ENCODE measurements at regions not wholly inside any gene's neighbourhood (a gene's known extent, or its start where the extent isn't known, plus 50 kb on each side); places are given as distances from the start of the nearest gene placed in this dataset.

DNA sequence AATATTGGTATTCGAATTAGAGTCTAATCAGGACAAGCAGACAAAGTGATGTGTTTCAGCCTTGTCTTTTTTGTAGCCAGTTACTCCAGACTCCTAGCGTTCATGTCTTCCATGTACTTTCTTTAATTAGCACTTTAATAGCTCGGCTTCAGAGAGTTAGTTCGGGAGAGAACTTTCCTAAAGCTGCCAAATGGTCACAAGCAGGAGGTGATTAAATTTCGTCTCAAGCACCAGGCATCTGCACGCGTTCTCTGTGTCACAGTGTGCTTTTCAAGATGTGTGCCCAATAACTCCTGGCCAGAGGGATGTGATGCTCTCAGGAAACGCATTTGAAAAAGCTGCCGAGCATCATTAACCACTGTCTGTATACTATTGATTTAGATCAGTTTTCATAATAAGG lies 790.8 kb downstream of the SOCS6 start:
- H4K20me1 ChIP-seq (ENCODE audit: insufficient read depth), result no peaks in the 10 kb centered on the region
- H3K27ac ChIP-seq (ENCODE audit: low read depth, low read length), result no peak overlapping the region
- H3K27me3 ChIP-seq (ENCODE audit: insufficient read depth, low read length), result no peaks in the 10 kb centered on the region
- H3K4me3 ChIP-seq (replicated peaks in 1 of 2; ENCODE audit: low read depth in 1 of 2, low read length in 2 of 2), result no peak overlapping the region
- H3K9me2 ChIP-seq (ENCODE audit: insufficient read depth), result no peaks in the 10 kb centered on the region
- ChIA-PET CTCF (no interaction called here), POLR2A (no interaction called here), RAD21 (ENCODE audit: low non-redundant PET in 1 of 2, low total read pairs in 2 of 2, uncharacterized antibody in 2 of 2, unreplicated experiment in 2 of 2) (no interaction called here)
- intact Hi-C loops (cut with micrococcal nuclease), result no loop called here
- no peak for ATAC-seq
- H3K36me3 ChIP-seq (ENCODE audit: control insufficient read depth in 1 of 2, insufficient read depth in 2 of 2, low read length in 2 of 2), result no peaks in the 10 kb centered on the region
- DNase-seq (ENCODE audit: low read depth, low spot score), result no peak
- H3K4me1 ChIP-seq (ENCODE audit: control insufficient read depth in 1 of 2, insufficient read depth in 2 of 2, low read length in 2 of 2), result no peaks in the 10 kb centered on the region
- no peak overlapping the region for H2AFZ ChIP-seq (ENCODE audit: low read depth, low read length, poor library complexity, severe bottlenecking)
- no peaks in the 10 kb centered on the region for H3K79me2 ChIP-seq (ENCODE audit: insufficient read depth, low read length)
- BruUV-seq (replicated peaks), result no TSS peak
- peaks cover 6 to 15% of the 10 kb centered on the region in 2 experiments; a peak in 3 of 4 replicates for H3K9me3 ChIP-seq (ENCODE audit: control insufficient read depth in 1 of 2, insufficient read depth in 1 of 2, low read depth in 1 of 2, low read length in 2 of 2)
- H3K9ac ChIP-seq (ENCODE audit: low read length), result no peak overlapping the region
- no peak overlapping the region for H3K4me2 ChIP-seq (ENCODE audit: low read length)
- no peak for TF ChIP-seq JUND (IDR thresholded peaks at IDR 0.05)
- TF ChIP-seq EGR1 (IDR thresholded peaks at IDR 0.05; ENCODE audit: low read depth), result no peak
- TF ChIP-seq SRF (IDR thresholded peaks at IDR 0.05; ENCODE audit: low read depth), result no peak
- no peak for TF ChIP-seq SIN3A (IDR thresholded peaks at IDR 0.05; ENCODE audit: low read depth)
- no peak for TF ChIP-seq POLR2A (IDR thresholded peaks at IDR 0.05; ENCODE audit: borderline replicate concordance, extremely low read depth, insufficient read depth, insufficient read length)
- TF ChIP-seq, protein P1, sequence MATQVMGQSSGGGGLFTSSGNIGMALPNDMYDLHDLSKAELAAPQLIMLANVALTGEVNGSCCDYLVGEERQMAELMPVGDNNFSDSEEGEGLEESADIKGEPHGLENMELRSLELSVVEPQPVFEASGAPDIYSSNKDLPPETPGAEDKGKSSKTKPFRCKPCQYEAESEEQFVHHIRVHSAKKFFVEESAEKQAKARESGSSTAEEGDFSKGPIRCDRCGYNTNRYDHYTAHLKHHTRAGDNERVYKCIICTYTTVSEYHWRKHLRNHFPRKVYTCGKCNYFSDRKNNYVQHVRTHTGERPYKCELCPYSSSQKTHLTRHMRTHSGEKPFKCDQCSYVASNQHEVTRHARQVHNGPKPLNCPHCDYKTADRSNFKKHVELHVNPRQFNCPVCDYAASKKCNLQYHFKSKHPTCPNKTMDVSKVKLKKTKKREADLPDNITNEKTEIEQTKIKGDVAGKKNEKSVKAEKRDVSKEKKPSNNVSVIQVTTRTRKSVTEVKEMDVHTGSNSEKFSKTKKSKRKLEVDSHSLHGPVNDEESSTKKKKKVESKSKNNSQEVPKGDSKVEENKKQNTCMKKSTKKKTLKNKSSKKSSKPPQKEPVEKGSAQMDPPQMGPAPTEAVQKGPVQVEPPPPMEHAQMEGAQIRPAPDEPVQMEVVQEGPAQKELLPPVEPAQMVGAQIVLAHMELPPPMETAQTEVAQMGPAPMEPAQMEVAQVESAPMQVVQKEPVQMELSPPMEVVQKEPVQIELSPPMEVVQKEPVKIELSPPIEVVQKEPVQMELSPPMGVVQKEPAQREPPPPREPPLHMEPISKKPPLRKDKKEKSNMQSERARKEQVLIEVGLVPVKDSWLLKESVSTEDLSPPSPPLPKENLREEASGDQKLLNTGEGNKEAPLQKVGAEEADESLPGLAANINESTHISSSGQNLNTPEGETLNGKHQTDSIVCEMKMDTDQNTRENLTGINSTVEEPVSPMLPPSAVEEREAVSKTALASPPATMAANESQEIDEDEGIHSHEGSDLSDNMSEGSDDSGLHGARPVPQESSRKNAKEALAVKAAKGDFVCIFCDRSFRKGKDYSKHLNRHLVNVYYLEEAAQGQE (IDR thresholded peaks at IDR 0.05; ENCODE audit: low read depth), result no peak
- TF ChIP-seq ELF1 (IDR thresholded peaks at IDR 0.05; ENCODE audit: borderline replicate concordance, low read depth), result no peak
- TF ChIP-seq YY1 (IDR thresholded peaks at IDR 0.05; ENCODE audit: extremely low read depth, insufficient replicate concordance, low read depth, low read length), result no peak
- TF ChIP-seq, protein P2, sequence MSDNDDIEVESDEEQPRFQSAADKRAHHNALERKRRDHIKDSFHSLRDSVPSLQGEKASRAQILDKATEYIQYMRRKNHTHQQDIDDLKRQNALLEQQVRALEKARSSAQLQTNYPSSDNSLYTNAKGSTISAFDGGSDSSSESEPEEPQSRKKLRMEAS (IDR thresholded peaks at IDR 0.05), result no peak
- no peak for TF ChIP-seq TCF7L2 (IDR thresholded peaks at IDR 0.05; ENCODE audit: borderline replicate concordance, extremely low read depth, insufficient read depth, insufficient read length)

Data from HCT116 (cell line).